GM10248 (cell line): ENCODE measurements at regions not wholly inside any gene's neighbourhood (a gene's known extent, or its start where the extent isn't known, plus 50 kb on each side); places are given as distances from the start of the nearest gene placed in this dataset.

Experiments
- CTCF ChIA-PET: fragments of 300-600 bp; sonication (Branson Sonifier 250); formaldehyde crosslinking; extraction: SDS; loops from one replicate; lab custom pipeline; 2021; ENCODE audit warnings: antibody characterized with exemption; lab: Yijun Ruan, JAX
- POLR2A ChIA-PET: fragments of 350-650 bp; sonication (Branson Sonifier 250); formaldehyde crosslinking; extraction: SDS; loops from one replicate; lab custom pipeline; 2020; ENCODE audit warnings: antibody characterized with exemption; lab: Yijun Ruan, JAX
- DNase-seq: peaks from one replicate; pipeline ENCODE4 v3.0.0; 2012; ENCODE audit errors: extremely low spot score
- CTCF ChIP-seq: IDR thresholded peaks from 2 replicates; pipeline ENCODE4 v1.5.1; 2012; ENCODE audit warnings: mild to moderate bottlenecking, low read depth; ENCODE audit errors: extremely low read depth, missing control alignments, control extremely low read depth

- no peak for DNase-seq
- POLR2A ChIA-PET, result no interaction called here
- CTCF ChIA-PET, result no interaction called here
- TF ChIP-seq CTCF, result no peak
These were observed 745.2 kb downstream of the BRD1 start for GRCh38 chr22:49082451-49082850.

- ChIA-PET POLR2A (no interaction called here), CTCF (no interaction called here)
- DNase-seq, result no peak
- no peak for TF ChIP-seq CTCF
These were observed 745.7 kb downstream of the BRD1 start for GRCh38 chr22:49081926-49082325.

GRCh38 chr22:49081261-49081666, 746.4 kb downstream of the BRD1 start:
- no peak for DNase-seq
- ChIA-PET CTCF (no interaction called here), POLR2A (no interaction called here)
- no peak for TF ChIP-seq CTCF

GRCh38 chr22:49080631-49081030, 747.0 kb downstream of the BRD1 start:
- ChIA-PET POLR2A (no interaction called here), CTCF (no interaction called here)
- no peak for DNase-seq
- no peak for TF ChIP-seq CTCF

GRCh38 chr22:49079743-49080500, 747.8 kb downstream of the BRD1 start:
- CTCF ChIA-PET, result no interaction called here
- TF ChIP-seq CTCF, result no peak
- POLR2A ChIA-PET, result no interaction called here
- no peak for DNase-seq

GRCh38 chr22:49079027-49079725, 748.5 kb downstream of the BRD1 start:
- POLR2A ChIA-PET, result no interaction called here
- CTCF ChIA-PET, result no interaction called here
- TF ChIP-seq CTCF, result no peak
- no peak for DNase-seq
